ENCODE measurements at regions not wholly inside any gene's neighbourhood (a gene's known extent, or its start where the extent isn't known, plus 50 kb on each side); places are given as distances from the start of the nearest gene placed in this dataset.
"Not testable (repeated sequence)": the region's sequence is repeated elsewhere in the genome, so short reads cannot be mapped to it uniquely, and the experiment has no call there.

DNA sequence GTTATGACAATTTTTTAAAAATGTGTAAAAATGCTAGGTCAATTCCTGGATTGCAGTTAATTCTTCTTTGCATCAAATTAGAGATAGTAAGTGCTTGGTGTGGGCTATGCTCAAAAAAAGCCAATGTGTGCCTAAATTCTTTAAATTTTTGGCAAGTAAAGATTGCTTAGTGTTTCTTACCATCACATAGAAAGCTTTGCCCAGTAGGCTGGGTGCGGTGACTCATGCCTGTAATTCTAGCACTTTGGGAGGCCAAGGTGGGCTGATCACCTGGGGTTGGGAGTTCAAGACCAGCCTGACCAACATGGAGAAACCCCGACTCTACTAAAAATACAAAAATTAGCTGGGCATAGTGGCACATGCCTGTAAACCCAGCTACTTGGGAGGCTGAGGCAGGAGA, 70.0 kb upstream of the MED13 start:
- Histone ChIP-seq H3K27me3 (replicated peaks in 2 of 5; ENCODE audit: control insufficient read depth in 4 of 5, insufficient read depth in 5 of 5, low read length in 4 of 5) (peaks cover 0 to 41% (median 17%) of the 10 kb centered on the region in 5 experiments), H3K4me1 (ENCODE audit: control extremely low read depth in 1 of 4, control insufficient read depth in 4 of 4, insufficient read depth in 4 of 4, low read length in 3 of 4) (peaks cover 0 to 10% (median 10%) of the 10 kb centered on the region in 4 experiments)
- DNase-seq; H3K4me3 ChIP-seq (ENCODE audit: control insufficient read depth in 1 of 7, extremely low read depth in 1 of 7, insufficient read depth in 4 of 7, low read depth in 2 of 7, low read length in 6 of 7); H3K36me3 ChIP-seq (ENCODE audit: control insufficient read depth in 4 of 4, insufficient read depth in 4 of 4, low read length in 3 of 4); H3K27ac ChIP-seq (ENCODE audit: insufficient read depth in 1 of 2, low read depth in 1 of 2, low read length in 2 of 2, poor library complexity in 1 of 2, severe bottlenecking in 2 of 2); H3K9me3 ChIP-seq (ENCODE audit: control extremely low read depth in 1 of 5, control insufficient read depth in 4 of 5, insufficient read depth in 2 of 5, low read depth in 1 of 5, low read length in 4 of 5); POLR2A ChIA-PET: not testable (repeated sequence)
- 100% methylated on average over 1 of the region's 2 CpGs for WGBS (ENCODE audit: insufficient coverage)
- CTCF ChIA-PET, result interaction anchor here (1.2 kb wide), 1 partner anchor 19 kb away, joined by 3 read pairs; no protein-coding TSS in a partner anchor

DNA sequence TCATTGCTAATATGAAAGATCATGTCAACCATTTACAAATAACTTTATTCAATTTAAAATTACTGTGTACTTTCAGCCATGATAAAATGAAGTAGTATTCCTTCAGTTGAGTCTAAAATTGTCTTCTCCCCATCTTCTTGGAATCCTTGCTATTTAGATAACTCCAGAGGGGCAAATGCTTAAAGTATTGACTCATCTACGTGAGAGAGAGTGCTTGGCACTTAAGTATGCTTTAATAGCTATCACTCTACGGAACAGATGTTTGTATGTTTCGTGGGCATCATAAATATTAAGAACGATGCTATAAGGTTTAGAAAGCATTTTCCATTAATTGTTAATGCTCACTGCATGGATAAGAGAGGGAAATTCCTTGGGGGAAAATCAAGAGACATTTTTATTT, 69.3 kb upstream of the MED13 start:
- DNase-seq, result no peak
- CTCF ChIA-PET, result interaction anchor here (1.2 kb wide), 1 partner anchor 18 kb away, joined by 3 read pairs; no protein-coding TSS in a partner anchor
- Histone ChIP-seq H3K27me3 (replicated peaks in 2 of 5; ENCODE audit: control insufficient read depth in 4 of 5, insufficient read depth in 5 of 5, low read length in 4 of 5) (peaks cover 0 to 38% (median 17%) of the 10 kb centered on the region in 5 experiments), H3K27ac (ENCODE audit: insufficient read depth in 1 of 2, low read depth in 1 of 2, low read length in 2 of 2, poor library complexity in 1 of 2, severe bottlenecking in 2 of 2) (no peak overlapping the region), H3K9me3 (ENCODE audit: control extremely low read depth in 1 of 5, control insufficient read depth in 4 of 5, insufficient read depth in 2 of 5, low read depth in 1 of 5, low read length in 4 of 5) (peaks cover 0 to 4% (median 0%) of the 10 kb centered on the region in 5 experiments), H3K4me3 (ENCODE audit: control insufficient read depth in 1 of 7, extremely low read depth in 1 of 7, insufficient read depth in 4 of 7, low read depth in 2 of 7, low read length in 6 of 7) (no peak overlapping the region), H3K36me3 (ENCODE audit: control insufficient read depth in 4 of 4, insufficient read depth in 4 of 4, low read length in 3 of 4) (no peaks in the 10 kb centered on the region), H3K4me1 (ENCODE audit: control extremely low read depth in 1 of 4, control insufficient read depth in 4 of 4, insufficient read depth in 4 of 4, low read length in 3 of 4) (peaks cover 0 to 10% (median 10%) of the 10 kb centered on the region in 4 experiments)
- WGBS (ENCODE audit: insufficient coverage), result no CpG with 5 or more reads among the region's 4 CpGs
- POLR2A ChIA-PET, result no interaction called here

DNA sequence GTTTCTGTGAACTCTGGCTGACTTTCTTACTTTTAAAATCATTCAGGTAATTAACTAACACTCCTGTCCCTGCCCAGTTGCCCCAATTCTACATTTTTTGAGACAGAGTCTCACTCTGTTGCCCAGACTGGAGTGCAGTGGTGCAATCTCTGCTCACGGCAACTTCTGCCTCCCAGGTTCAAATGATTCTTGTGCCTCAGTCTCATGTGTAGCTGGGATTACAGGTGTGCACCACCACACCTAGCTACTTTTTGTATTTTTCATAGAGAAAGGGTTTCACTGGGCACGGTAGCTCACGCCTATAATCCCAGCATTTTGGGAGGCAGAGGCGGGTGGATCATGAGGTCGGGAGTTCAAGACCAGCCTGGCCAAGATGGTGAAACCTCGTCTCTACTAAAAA, 66.2 kb upstream of the MED13 start:
- H3K27ac ChIP-seq (ENCODE audit: insufficient read depth in 1 of 2, low read depth in 1 of 2, low read length in 2 of 2, poor library complexity in 1 of 2, severe bottlenecking in 2 of 2); CTCF ChIA-PET; DNase-seq; H3K36me3 ChIP-seq (ENCODE audit: control insufficient read depth in 4 of 4, insufficient read depth in 4 of 4, low read length in 3 of 4); H3K27me3 ChIP-seq (replicated peaks in 2 of 5; ENCODE audit: control insufficient read depth in 4 of 5, insufficient read depth in 5 of 5, low read length in 4 of 5); POLR2A ChIA-PET; H3K4me3 ChIP-seq (ENCODE audit: control insufficient read depth in 1 of 7, extremely low read depth in 1 of 7, insufficient read depth in 4 of 7, low read depth in 2 of 7, low read length in 6 of 7); H3K4me1 ChIP-seq (ENCODE audit: control extremely low read depth in 1 of 4, control insufficient read depth in 4 of 4, insufficient read depth in 4 of 4, low read length in 3 of 4); H3K9me3 ChIP-seq (ENCODE audit: control extremely low read depth in 1 of 5, control insufficient read depth in 4 of 5, insufficient read depth in 2 of 5, low read depth in 1 of 5, low read length in 4 of 5): not testable (repeated sequence)
- WGBS (ENCODE audit: insufficient coverage), result 100% methylated on average over 4 of the region's 6 CpGs

DNA sequence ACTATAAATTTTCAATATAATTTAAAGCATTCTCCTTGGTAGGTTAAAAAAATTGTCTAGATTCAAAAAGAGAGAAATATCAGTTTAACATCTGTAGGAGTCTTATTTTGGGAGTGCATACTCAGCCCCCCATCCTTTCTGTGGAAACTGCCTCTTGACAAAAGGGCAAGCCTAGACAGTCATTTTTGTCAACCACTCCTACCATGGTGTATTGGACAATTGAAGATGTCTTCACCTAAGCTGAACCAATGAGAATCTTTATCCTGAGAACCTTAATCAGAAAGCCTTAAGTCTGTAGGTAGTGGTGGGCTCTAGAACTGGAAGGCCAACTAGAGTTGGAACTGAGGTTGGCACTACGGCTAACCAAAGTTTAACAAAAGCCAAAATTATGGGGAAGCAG, 65.7 kb upstream of the MED13 start:
- Histone ChIP-seq H3K4me3 (ENCODE audit: control insufficient read depth in 1 of 7, extremely low read depth in 1 of 7, insufficient read depth in 4 of 7, low read depth in 2 of 7, low read length in 6 of 7) (no peak overlapping the region), H3K36me3 (ENCODE audit: control insufficient read depth in 4 of 4, insufficient read depth in 4 of 4, low read length in 3 of 4) (no peaks in the 10 kb centered on the region), H3K4me1 (ENCODE audit: control extremely low read depth in 1 of 4, control insufficient read depth in 4 of 4, insufficient read depth in 4 of 4, low read length in 3 of 4) (no peaks in the 10 kb centered on the region), H3K27ac (ENCODE audit: insufficient read depth in 1 of 2, low read depth in 1 of 2, low read length in 2 of 2, poor library complexity in 1 of 2, severe bottlenecking in 2 of 2) (no peak overlapping the region), H3K27me3 (replicated peaks in 2 of 5; ENCODE audit: control insufficient read depth in 4 of 5, insufficient read depth in 5 of 5, low read length in 4 of 5) (peaks cover 0 to 8% (median 3%) of the 10 kb centered on the region in 5 experiments), H3K9me3 (ENCODE audit: control extremely low read depth in 1 of 5, control insufficient read depth in 4 of 5, insufficient read depth in 2 of 5, low read depth in 1 of 5, low read length in 4 of 5) (no peaks in the 10 kb centered on the region)
- ChIA-PET POLR2A (no interaction called here), CTCF (no interaction called here)
- 100% methylated on average over 1 of the region's 1 CpG for WGBS (ENCODE audit: insufficient coverage)
- no peak for DNase-seq

DNA sequence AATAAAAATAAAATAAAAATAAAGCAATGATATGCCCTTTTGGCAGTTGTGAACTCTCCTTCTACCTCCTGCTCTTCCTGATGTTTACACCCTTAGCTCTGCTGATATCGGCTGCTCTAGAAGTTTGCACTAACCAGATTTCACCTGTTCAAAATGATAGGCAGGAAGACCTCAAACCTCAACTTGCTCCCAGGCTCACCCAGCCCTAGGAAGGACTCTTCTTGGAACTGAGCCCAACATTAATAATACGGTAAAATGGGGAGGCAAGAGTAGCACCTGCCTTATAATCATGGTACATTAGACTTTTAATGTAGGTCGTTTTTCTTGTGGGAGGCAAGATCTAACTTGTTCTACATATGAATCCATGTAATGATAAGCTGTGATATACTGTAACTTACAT, 61.2 kb upstream of the MED13 start:
- no peaks in the 10 kb centered on the region for H3K4me1 ChIP-seq (ENCODE audit: control extremely low read depth in 1 of 4, control insufficient read depth in 4 of 4, insufficient read depth in 4 of 4, low read length in 3 of 4)
- WGBS (ENCODE audit: insufficient coverage), result 75% methylated on average over 1 of the region's 3 CpGs
- DNase-seq, result no peak
- H3K4me3 ChIP-seq (ENCODE audit: control insufficient read depth in 1 of 7, extremely low read depth in 1 of 7, insufficient read depth in 4 of 7, low read depth in 2 of 7, low read length in 6 of 7), result no peak overlapping the region
- H3K36me3 ChIP-seq (ENCODE audit: control insufficient read depth in 4 of 4, insufficient read depth in 4 of 4, low read length in 3 of 4), result no peaks in the 10 kb centered on the region
- ChIA-PET CTCF (no interaction called here), POLR2A (no interaction called here)
- H3K9me3 ChIP-seq (ENCODE audit: control extremely low read depth in 1 of 5, control insufficient read depth in 4 of 5, insufficient read depth in 2 of 5, low read depth in 1 of 5, low read length in 4 of 5), result no peaks in the 10 kb centered on the region
- peaks cover 0 to 6% (median 2%) of the 10 kb centered on the region in 5 experiments for H3K27me3 ChIP-seq (replicated peaks in 2 of 5; ENCODE audit: control insufficient read depth in 4 of 5, insufficient read depth in 5 of 5, low read length in 4 of 5)
- no peak overlapping the region for H3K27ac ChIP-seq (ENCODE audit: insufficient read depth in 1 of 2, low read depth in 1 of 2, low read length in 2 of 2, poor library complexity in 1 of 2, severe bottlenecking in 2 of 2)

DNA sequence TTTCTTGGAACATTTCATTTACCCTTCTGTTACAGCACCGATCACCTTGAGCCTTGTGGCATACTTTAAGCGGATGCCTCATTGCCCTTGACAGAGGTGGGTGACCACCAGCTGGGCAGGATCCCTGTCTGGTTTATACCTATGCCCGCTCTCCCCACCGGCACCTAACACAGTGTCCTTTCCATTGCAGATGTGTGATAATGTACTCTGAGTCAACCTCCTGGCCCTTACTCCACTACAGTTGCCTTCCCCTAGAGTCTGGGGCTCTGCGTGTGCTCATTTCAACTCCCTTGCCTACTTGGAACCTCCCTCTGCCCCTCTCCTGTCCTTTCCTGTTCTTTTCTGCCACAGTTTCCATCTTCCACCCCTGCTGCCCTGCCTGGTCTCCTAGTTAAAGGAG, 60.2 kb upstream of the MED13 start:
- Histone ChIP-seq H3K36me3 (ENCODE audit: control insufficient read depth in 4 of 4, insufficient read depth in 4 of 4, low read length in 3 of 4) (no peaks in the 10 kb centered on the region), H3K27me3 (replicated peaks in 2 of 5; ENCODE audit: control insufficient read depth in 4 of 5, insufficient read depth in 5 of 5, low read length in 4 of 5) (peaks cover 0 to 6% (median 1%) of the 10 kb centered on the region in 5 experiments), H3K9me3 (ENCODE audit: control extremely low read depth in 1 of 5, control insufficient read depth in 4 of 5, insufficient read depth in 2 of 5, low read depth in 1 of 5, low read length in 4 of 5) (no peaks in the 10 kb centered on the region), H3K4me3 (ENCODE audit: control insufficient read depth in 1 of 7, extremely low read depth in 1 of 7, insufficient read depth in 4 of 7, low read depth in 2 of 7, low read length in 6 of 7) (no peak overlapping the region), H3K4me1 (ENCODE audit: control extremely low read depth in 1 of 4, control insufficient read depth in 4 of 4, insufficient read depth in 4 of 4, low read length in 3 of 4) (no peaks in the 10 kb centered on the region), H3K27ac (ENCODE audit: insufficient read depth in 1 of 2, low read depth in 1 of 2, low read length in 2 of 2, poor library complexity in 1 of 2, severe bottlenecking in 2 of 2) (no peak overlapping the region)
- WGBS (ENCODE audit: insufficient coverage), result 96% methylated on average over 5 of the region's 5 CpGs
- ChIA-PET CTCF (no interaction called here), POLR2A (no interaction called here)
- DNase-seq, result no peak

DNA sequence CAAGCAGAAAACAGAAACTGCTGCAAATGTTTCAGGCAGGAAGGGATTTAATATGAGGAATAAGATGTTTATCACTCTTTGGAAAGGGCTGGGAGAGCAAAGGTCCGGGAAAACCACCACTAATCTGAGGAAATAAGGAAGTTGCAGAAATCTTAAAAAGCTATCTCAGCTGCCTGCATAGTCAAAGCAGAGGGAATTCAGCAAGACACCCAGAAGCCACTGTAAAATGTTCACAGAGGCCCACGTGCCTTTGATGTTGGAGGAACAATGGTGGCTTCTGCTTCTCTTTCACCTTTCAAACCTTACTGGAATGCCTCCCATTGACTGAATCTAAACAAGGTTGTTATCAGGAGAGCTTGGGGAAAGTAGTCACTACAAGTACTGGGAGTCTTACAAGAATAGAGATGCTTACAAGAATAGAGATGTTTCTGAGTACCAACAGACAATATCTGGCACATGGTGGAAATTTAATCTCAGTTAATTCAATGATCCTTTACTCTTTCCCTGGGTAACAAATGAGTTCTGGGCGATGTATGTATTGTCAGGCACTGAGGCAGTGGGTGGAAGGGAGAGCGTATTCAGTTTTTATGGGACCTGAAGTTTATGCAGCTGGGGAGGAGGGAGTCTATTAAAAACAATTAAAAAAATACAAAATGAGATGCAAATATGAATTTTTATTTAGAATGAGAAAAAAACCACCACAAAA, 56.1 kb upstream of the MED13 start:
- no peaks in the 10 kb centered on the region for H3K36me3 ChIP-seq (ENCODE audit: control insufficient read depth in 4 of 4, insufficient read depth in 4 of 4, low read length in 3 of 4)
- ChIA-PET POLR2A (no interaction called here), CTCF (interaction anchor here (0.7 kb wide), 2 partner anchors 20 to 486 kb away, joined by 3 read pairs; no protein-coding TSS in a partner anchor)
- no peak for DNase-seq
- no peaks in the 10 kb centered on the region for H3K9me3 ChIP-seq (ENCODE audit: control extremely low read depth in 1 of 5, control insufficient read depth in 4 of 5, insufficient read depth in 2 of 5, low read depth in 1 of 5, low read length in 4 of 5)
- 24% methylated on average over 2 of the region's 4 CpGs for WGBS (ENCODE audit: insufficient coverage)
- H3K4me1 ChIP-seq (ENCODE audit: control extremely low read depth in 1 of 4, control insufficient read depth in 4 of 4, insufficient read depth in 4 of 4, low read length in 3 of 4), result no peaks in the 10 kb centered on the region
- H3K27ac ChIP-seq (ENCODE audit: insufficient read depth in 1 of 2, low read depth in 1 of 2, low read length in 2 of 2, poor library complexity in 1 of 2, severe bottlenecking in 2 of 2), result no peak overlapping the region
- no peak overlapping the region for H3K4me3 ChIP-seq (ENCODE audit: control insufficient read depth in 1 of 7, extremely low read depth in 1 of 7, insufficient read depth in 4 of 7, low read depth in 2 of 7, low read length in 6 of 7)
- peaks cover 0 to 6% (median 2%) of the 10 kb centered on the region in 5 experiments for H3K27me3 ChIP-seq (replicated peaks in 2 of 5; ENCODE audit: control insufficient read depth in 4 of 5, insufficient read depth in 5 of 5, low read length in 4 of 5)
